GM12892 (cell line): ENCODE measurements at regions not wholly inside any gene's neighbourhood (a gene's known extent, or its start where the extent isn't known, plus 50 kb on each side); places are given as distances from the start of the nearest gene placed in this dataset.
"Not testable (repeated sequence)": the region's sequence is repeated elsewhere in the genome, so short reads cannot be mapped to it uniquely, and the experiment has no call there.

Experiments used
- POLR2A ChIP-seq: IDR thresholded peaks from 2 replicates; pipeline ENCODE4 v1.6.1; 2011; ENCODE audit warnings: low read depth, low read length, control low read depth
- POLR2AphosphoS5 ChIP-seq: IDR thresholded peaks from 2 replicates; pipeline ENCODE4 v1.6.1; 2011; ENCODE audit warnings: low read depth, low read length, control low read depth
- TAF1 ChIP-seq: IDR thresholded peaks from 2 replicates; pipeline ENCODE4 v1.6.1; 2011; ENCODE audit warnings: low read depth, mild to moderate bottlenecking, control low read depth, low read length, borderline replicate concordance

GRCh38 chr10:109046427-109046826 is 876.9 kb downstream of the XPNPEP1 start:
- not testable (repeated sequence) for TF ChIP-seq POLR2A, POLR2AphosphoS5, TAF1
